ENCODE measurements at regions not wholly inside any gene's neighbourhood (a gene's known extent, or its start where the extent isn't known, plus 50 kb on each side); places are given as distances from the start of the nearest gene placed in this dataset.

GRCh38 chr2:7279421-7279949 lies 362.3 kb downstream of the RNF144A start:
- no peaks in the 10 kb centered on the region for H3K9me1 ChIP-seq (ENCODE audit: control insufficient read depth, insufficient read depth, low read length)
- in situ Hi-C loops (cut with MboI) (no loop called here), intact Hi-C loops (cut with micrococcal nuclease) (no loop called here)
- no peak overlapping the region for H3K9ac ChIP-seq (ENCODE audit: insufficient read depth in 1 of 2, low read depth in 2 of 2, low read length in 2 of 2)
- ATAC-seq = no peak
- no peaks in the 10 kb centered on the region for H3K79me2 ChIP-seq (ENCODE audit: control insufficient read depth, insufficient read depth, low read length)
- no peak overlapping the region for H3K4me3 ChIP-seq
- no peak overlapping the region for H2AFZ ChIP-seq (ENCODE audit: low read depth, low read length)
- WGBS (ENCODE audit: insufficient coverage, low coverage, missing lambda C conversion rate) = 0% methylated on average over 7 of the region's 7 CpGs
- H3K27me3 ChIP-seq (ENCODE audit: control insufficient read depth in 2 of 2, insufficient read depth in 2 of 2, low read length in 2 of 2) = no peaks in the 10 kb centered on the region
- no peaks in the 10 kb centered on the region for H3K36me3 ChIP-seq (ENCODE audit: control insufficient read depth, insufficient read depth, low read length)
- no peaks in the 10 kb centered on the region for H3K4me1 ChIP-seq (replicated peaks in 1 of 2; ENCODE audit: control insufficient read depth in 2 of 2, insufficient read depth in 2 of 2, low read length in 2 of 2)
- no peak for FAIRE-seq
- no peaks in the 10 kb centered on the region for H4K20me1 ChIP-seq (replicated peaks; ENCODE audit: control insufficient read depth, insufficient read depth, low read length)
- no peaks in the 10 kb centered on the region for H3K9me3 ChIP-seq (replicated peaks; ENCODE audit: control insufficient read depth, insufficient read depth, low read depth, low read length)
- TF ChIP-seq DNMT1 (IDR thresholded peaks at IDR 0.05) = no peak
- TF ChIP-seq ZBTB33 (CRISPR knock-in tag; IDR thresholded peaks at IDR 0.05) = no peak
- ChIA-PET POLR2A (no interaction called here), CTCF (ENCODE audit: low intra/inter-chr PET ratio) (no interaction called here)
- H3K27ac ChIP-seq (ENCODE audit: extremely low read depth, low read depth, low read length) = no peak overlapping the region
- no TSS peak for BruUV-seq (replicated peaks)
- H3K4me2 ChIP-seq (ENCODE audit: insufficient read depth, low read length) = no peak overlapping the region
- DNase-seq (ENCODE audit: extremely low read depth in 1 of 4, low spot score in 3 of 4) = no peak

GRCh38 chr2:7280790-7281189 lies 363.6 kb downstream of the RNF144A start:
- no peak overlapping the region for H3K9ac ChIP-seq (ENCODE audit: insufficient read depth in 1 of 2, low read depth in 2 of 2, low read length in 2 of 2)
- H3K79me2 ChIP-seq (ENCODE audit: control insufficient read depth, insufficient read depth, low read length) = no peaks in the 10 kb centered on the region
- no peak overlapping the region for H3K4me2 ChIP-seq (ENCODE audit: insufficient read depth, low read length)
- FAIRE-seq (no peak), DNase-seq (ENCODE audit: extremely low read depth in 1 of 4, low spot score in 3 of 4) (no peak), ATAC-seq (no peak)
- H3K4me1 ChIP-seq (replicated peaks in 1 of 2; ENCODE audit: control insufficient read depth in 2 of 2, insufficient read depth in 2 of 2, low read length in 2 of 2) = no peaks in the 10 kb centered on the region
- intact Hi-C loops (cut with micrococcal nuclease) (no loop called here), in situ Hi-C loops (cut with MboI) (no loop called here)
- ChIA-PET POLR2A (no interaction called here), CTCF (ENCODE audit: low intra/inter-chr PET ratio) (no interaction called here)
- H3K36me3 ChIP-seq (ENCODE audit: control insufficient read depth, insufficient read depth, low read length) = no peaks in the 10 kb centered on the region
- no peak overlapping the region for H2AFZ ChIP-seq (ENCODE audit: low read depth, low read length)
- no TSS peak for BruUV-seq (replicated peaks)
- H3K27me3 ChIP-seq (ENCODE audit: control insufficient read depth in 2 of 2, insufficient read depth in 2 of 2, low read length in 2 of 2) = no peaks in the 10 kb centered on the region
- no peaks in the 10 kb centered on the region for H3K9me3 ChIP-seq (replicated peaks; ENCODE audit: control insufficient read depth, insufficient read depth, low read depth, low read length)
- H3K9me1 ChIP-seq (ENCODE audit: control insufficient read depth, insufficient read depth, low read length) = no peaks in the 10 kb centered on the region
- no peak overlapping the region for H3K27ac ChIP-seq (ENCODE audit: extremely low read depth, low read depth, low read length)
- H4K20me1 ChIP-seq (replicated peaks; ENCODE audit: control insufficient read depth, insufficient read depth, low read length) = no peaks in the 10 kb centered on the region
- 0% methylated on average over 3 of the region's 3 CpGs for WGBS (ENCODE audit: insufficient coverage, low coverage, missing lambda C conversion rate)
- H3K4me3 ChIP-seq = no peak overlapping the region
- no peak for TF ChIP-seq ZNF24 (IDR thresholded peaks at IDR 0.05)
- TF ChIP-seq POLR2B (IDR thresholded peaks at IDR 0.05; ENCODE audit: low read depth, partially characterized antibody) = no peak
- no peak for TF ChIP-seq BCLAF1 (IDR thresholded peaks at IDR 0.05; ENCODE audit: borderline replicate concordance in 1 of 2, control insufficient read depth in 1 of 2, low read depth in 2 of 2, low read length in 1 of 2)
- TF ChIP-seq NEUROD1 (IDR thresholded peaks at IDR 0.05; ENCODE audit: borderline replicate concordance, low read depth, low read length, partially characterized antibody) = no peak
- no peak for TF ChIP-seq ETV1 (tag; conservative IDR thresholded peaks at IDR 0.05; ENCODE audit: low read depth)
- TF ChIP-seq ZNF512 (tag; IDR thresholded peaks at IDR 0.05) = no peak
- TF ChIP-seq HOXB6 (CRISPR knock-in tag; IDR thresholded peaks at IDR 0.05; ENCODE audit: borderline replicate concordance) = no peak
- TF ChIP-seq MTA3 (IDR thresholded peaks at IDR 0.05; ENCODE audit: borderline replicate concordance) = no peak

Measured in K562 (cell line).